GM12873 (cell line): ENCODE measurements at regions not wholly inside any gene's neighbourhood (a gene's known extent, or its start where the extent isn't known, plus 50 kb on each side); places are given as distances from the start of the nearest gene placed in this dataset.

Experiments used
- CTCF ChIP-seq: IDR thresholded peaks from 2 replicates; pipeline ENCODE4 v1.5.1; 2012; ENCODE audit warnings: low read depth, mild to moderate bottlenecking, moderate library complexity, low read length, control low read depth; ENCODE audit not compliant: insufficient read depth; ENCODE audit errors: missing control alignments

DNA sequence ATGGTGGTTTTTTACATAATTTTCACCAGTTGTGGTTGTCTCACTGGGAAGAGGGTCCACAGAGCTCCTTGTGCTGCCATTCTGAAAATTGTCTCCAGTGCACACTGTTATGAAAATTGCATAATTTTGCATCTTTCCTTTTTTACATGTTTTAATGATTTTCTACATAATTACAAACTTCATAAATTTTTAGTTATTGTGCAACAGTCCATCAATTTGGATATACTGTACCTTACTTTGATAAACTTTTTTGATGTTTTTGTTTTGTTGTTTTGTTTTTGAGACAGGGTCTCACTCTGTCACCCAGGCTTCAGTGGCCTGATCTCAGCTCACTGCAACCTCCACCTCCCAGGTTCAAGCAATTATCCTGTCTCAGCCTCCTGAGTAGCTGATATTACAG lies 70.6 kb upstream of the AUTS2 start:
- TF ChIP-seq CTCF: no peak

DNA sequence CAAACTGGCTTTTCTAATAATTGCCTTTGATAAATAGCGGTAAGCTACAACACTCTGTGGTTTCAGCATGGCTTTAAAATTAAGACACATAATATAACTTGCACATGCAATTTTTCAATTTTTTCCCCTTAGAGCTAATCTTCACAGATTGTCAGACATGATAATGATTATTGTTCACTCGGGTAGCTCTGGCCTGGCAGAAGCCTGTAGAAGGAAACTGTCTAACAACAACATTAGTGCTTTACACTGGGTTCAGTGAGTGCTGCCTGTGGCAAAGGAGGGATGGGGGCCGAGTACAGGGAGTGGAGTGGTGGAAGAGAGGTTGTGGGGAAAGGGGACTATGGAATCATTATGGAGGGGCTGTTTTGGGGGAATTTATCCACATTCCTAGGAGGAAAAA lies 67.2 kb upstream of the AUTS2 start:
- no peak for TF ChIP-seq CTCF

GRCh38 chr7:69534461-69535041 lies 63.7 kb upstream of the AUTS2 start:
- TF ChIP-seq CTCF: no peak

- TF ChIP-seq CTCF: no peak
These were observed 60.6 kb upstream of the AUTS2 start for GRCh38 chr7:69537691-69538090.

DNA sequence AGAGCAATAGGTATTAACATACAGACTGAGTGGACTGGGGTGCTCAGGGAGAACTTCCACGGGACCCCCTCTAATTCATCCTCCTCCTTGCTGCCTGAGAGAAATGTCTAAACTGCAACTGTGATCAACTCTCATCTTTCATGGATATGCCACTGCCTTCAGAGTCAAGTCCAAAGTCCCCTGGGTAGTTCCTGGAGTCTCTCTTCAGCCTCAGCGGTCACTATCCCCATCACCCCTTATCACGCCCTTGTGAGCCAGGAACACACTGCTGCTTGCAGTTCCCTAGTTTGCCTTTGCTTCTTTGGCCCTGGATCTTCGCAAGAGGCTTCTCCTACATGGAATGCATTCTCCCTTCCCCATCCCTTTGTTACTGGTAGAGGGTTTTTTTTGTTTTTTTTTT lies 58.7 kb upstream of the AUTS2 start:
- no peak for TF ChIP-seq CTCF

- no peak for TF ChIP-seq CTCF
These were observed 58.0 kb upstream of the AUTS2 start for GRCh38 chr7:69540287-69540686.

- TF ChIP-seq CTCF: no peak
These were observed 53.1 kb upstream of the AUTS2 start for GRCh38 chr7:69545175-69545574.
